Stomach (tissue), 4 donors: ENCODE measurements at regions not wholly inside any gene's neighbourhood (a gene's known extent, or its start where the extent isn't known, plus 50 kb on each side); places are given as distances from the start of the nearest gene placed in this dataset.

Experiments
- EP300 ChIP-seq: sonication (generic); formaldehyde crosslinking; IDR thresholded peaks from one replicate; pipeline ENCODE4 v1.6.1; 2017; ENCODE audit warnings: antibody characterized with exemption
- POLR2A ChIP-seq, 4 donors: fragments of 450-650 bp; IDR thresholded peaks; one replicate each; pipeline ENCODE4 v1.6.1; 2016; ENCODE audit warnings: antibody characterized with exemption in 4 of 4, control low read depth in 2 of 4, mild to moderate bottlenecking in 1 of 4, moderate library complexity in 1 of 4
- POLR2AphosphoS5 ChIP-seq, 3 donors: sonication (generic); formaldehyde crosslinking; IDR thresholded peaks; one replicate each; pipeline ENCODE4 v1.6.1; 2016; ENCODE audit warnings: antibody characterized with exemption in 3 of 3
- TF ChIP-seq, protein P1 (sequence below), 7 experiments: fragments of 450-650 bp in 4 of 7; fragments of 200-600 bp in 3 of 7; sonication (generic) in 3 of 7; IDR thresholded peaks; one replicate each; pipeline ENCODE4 v1.5.1; 2016 to 2019; ENCODE audit warnings: antibody characterized with exemption in 7 of 7, control low read depth in 2 of 7, mild to moderate bottlenecking in 1 of 7

DNA sequence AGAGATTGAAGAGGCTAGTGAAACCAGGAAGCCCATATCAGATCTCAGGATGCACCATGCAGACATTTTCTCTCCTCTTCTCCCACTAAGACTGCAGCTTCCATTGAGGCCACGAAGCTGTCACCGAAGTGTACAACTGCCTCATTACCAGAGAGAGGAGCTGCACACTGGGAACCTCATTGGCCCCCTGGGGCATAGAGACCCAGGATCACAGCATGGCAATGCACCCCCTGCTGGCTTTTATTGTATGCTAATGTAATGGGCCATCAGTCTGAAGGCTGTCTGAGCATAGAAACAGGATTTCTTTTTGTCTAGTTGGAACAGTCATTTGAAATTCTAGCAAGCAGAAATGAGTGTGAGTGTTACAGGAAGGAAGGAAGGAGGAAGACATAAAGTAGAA is 861.6 kb upstream of the CELF4 start:
- TF ChIP-seq EP300 (no peak), POLR2AphosphoS5 (IDR thresholded peaks at IDR 0.05) (no peak), POLR2A (IDR thresholded peaks at IDR 0.05) (no peak)
- TF ChIP-seq, protein P1, sequence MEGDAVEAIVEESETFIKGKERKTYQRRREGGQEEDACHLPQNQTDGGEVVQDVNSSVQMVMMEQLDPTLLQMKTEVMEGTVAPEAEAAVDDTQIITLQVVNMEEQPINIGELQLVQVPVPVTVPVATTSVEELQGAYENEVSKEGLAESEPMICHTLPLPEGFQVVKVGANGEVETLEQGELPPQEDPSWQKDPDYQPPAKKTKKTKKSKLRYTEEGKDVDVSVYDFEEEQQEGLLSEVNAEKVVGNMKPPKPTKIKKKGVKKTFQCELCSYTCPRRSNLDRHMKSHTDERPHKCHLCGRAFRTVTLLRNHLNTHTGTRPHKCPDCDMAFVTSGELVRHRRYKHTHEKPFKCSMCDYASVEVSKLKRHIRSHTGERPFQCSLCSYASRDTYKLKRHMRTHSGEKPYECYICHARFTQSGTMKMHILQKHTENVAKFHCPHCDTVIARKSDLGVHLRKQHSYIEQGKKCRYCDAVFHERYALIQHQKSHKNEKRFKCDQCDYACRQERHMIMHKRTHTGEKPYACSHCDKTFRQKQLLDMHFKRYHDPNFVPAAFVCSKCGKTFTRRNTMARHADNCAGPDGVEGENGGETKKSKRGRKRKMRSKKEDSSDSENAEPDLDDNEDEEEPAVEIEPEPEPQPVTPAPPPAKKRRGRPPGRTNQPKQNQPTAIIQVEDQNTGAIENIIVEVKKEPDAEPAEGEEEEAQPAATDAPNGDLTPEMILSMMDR (IDR thresholded peaks at IDR 0.05) = no peak
